KMS-11 (cell line): ENCODE measurements at regions not wholly inside any gene's neighbourhood (a gene's known extent, or its start where the extent isn't known, plus 50 kb on each side); places are given as distances from the start of the nearest gene placed in this dataset.

ENCODE experiments used
- H2AFZ ChIP-seq: fragments of 200-600 bp; sonication (generic); 2 replicates; pipeline ENCODE4 v1.6.1; 2016; ENCODE audit warnings: antibody characterized with exemption, mixed run types, low read depth
- H3K27ac ChIP-seq: fragments of 200-600 bp; sonication (generic); 2 replicates; pipeline ENCODE4 v1.6.1; 2016; ENCODE audit warnings: mild to moderate bottlenecking, mixed run types
- H3K27me3 ChIP-seq: fragments of 200-600 bp; sonication (generic); 2 replicates; pipeline ENCODE4 v1.6.1; 2017; ENCODE audit warnings: mild to moderate bottlenecking, low read depth, mixed run types, moderate library complexity; ENCODE audit not compliant: insufficient read depth
- H3K36me3 ChIP-seq: fragments of 200-600 bp; sonication (generic); 2 replicates; pipeline ENCODE4 v1.6.1; 2017; ENCODE audit warnings: mild to moderate bottlenecking, mixed run types; ENCODE audit not compliant: insufficient read depth
- H3K4me1 ChIP-seq: fragments of 200-600 bp; sonication (generic); 2 replicates; pipeline ENCODE4 v1.6.1; 2016; ENCODE audit warnings: mild to moderate bottlenecking, low read depth, mixed run types; ENCODE audit not compliant: poor library complexity, severe bottlenecking
- H3K4me2 ChIP-seq: fragments of 200-600 bp; sonication (generic); 2 replicates; pipeline ENCODE4 v1.7.0; 2016; ENCODE audit warnings: mild to moderate bottlenecking, mixed run types
- H3K4me3 ChIP-seq: fragments of 200-600 bp; sonication (generic); IDR thresholded peaks from 2 replicates; pipeline ENCODE4 v1.6.1; 2017; ENCODE audit warnings: low read depth, low read length, mixed read lengths; ENCODE audit not compliant: insufficient read depth
- H3K79me2 ChIP-seq: fragments of 200-600 bp; sonication (generic); 2 replicates; pipeline ENCODE4 v1.6.1; 2016; ENCODE audit warnings: low read depth, mixed run types; ENCODE audit not compliant: insufficient read depth
- H3K9ac ChIP-seq: fragments of 200-600 bp; sonication (generic); 2 replicates; pipeline ENCODE4 v1.6.1; 2016; ENCODE audit warnings: mild to moderate bottlenecking, mixed run types
- H4K20me1 ChIP-seq: fragments of 200-600 bp; sonication (generic); 2 replicates; pipeline ENCODE4 v1.6.1; 2016; ENCODE audit warnings: mild to moderate bottlenecking, mixed run types; ENCODE audit not compliant: insufficient read depth
- CTCF ChIP-seq: fragments of 200-600 bp; sonication (generic); conservative IDR thresholded peaks from 2 replicates; pipeline ENCODE4 v1.6.1; 2017; ENCODE audit warnings: low read depth, mild to moderate bottlenecking, antibody characterized with exemption, low read length, moderate library complexity, mixed read lengths

- no peak overlapping the region for H3K27ac ChIP-seq
Measured at GRCh38 chr18:60534538-60534937, 162.0 kb upstream of the MC4R start.

GRCh38 chr18:60537074-60537473 lies 164.5 kb upstream of the MC4R start:
- Histone ChIP-seq H3K27ac (no peak overlapping the region), H3K4me1 (no peaks in the 10 kb centered on the region), H3K27me3 (no peaks in the 10 kb centered on the region; the same call in 1 of the 2 replicates), H2AFZ (no peak overlapping the region), H3K36me3 (no peaks in the 10 kb centered on the region), H3K9ac (no peak overlapping the region), H4K20me1 (no peaks in the 10 kb centered on the region), H3K4me3 (no peak overlapping the region), H3K4me2 (no peak overlapping the region), H3K79me2 (no peaks in the 10 kb centered on the region)
- TF ChIP-seq CTCF, result no peak

More at GRCh38 chr18:60534538-60534937, 162.0 kb upstream of the MC4R start:
- H3K36me3 ChIP-seq, result no peaks in the 10 kb centered on the region
- no peak overlapping the region for H3K4me3 ChIP-seq
- no peak overlapping the region for H3K4me2 ChIP-seq
- no peak overlapping the region for H3K9ac ChIP-seq
- H3K27me3 ChIP-seq, result no peaks in the 10 kb centered on the region; the same call in 1 of the 2 replicates
- no peaks in the 10 kb centered on the region for H3K79me2 ChIP-seq
- no peaks in the 10 kb centered on the region for H4K20me1 ChIP-seq
- H3K4me1 ChIP-seq, result no peaks in the 10 kb centered on the region
- TF ChIP-seq CTCF, result no peak
- H2AFZ ChIP-seq, result no peak overlapping the region

GRCh38 chr18:60538891-60539290 lies 166.3 kb upstream of the MC4R start:
- no peak overlapping the region for H3K27ac ChIP-seq

GRCh38 chr18:60541661-60542060 lies 169.1 kb upstream of the MC4R start:
- Histone ChIP-seq H3K27ac (no peak overlapping the region), H3K27me3 (no peaks in the 10 kb centered on the region; the same call in 1 of the 2 replicates), H3K4me2 (no peak overlapping the region), H3K4me3 (no peak overlapping the region), H2AFZ (no peak overlapping the region), H3K79me2 (no peaks in the 10 kb centered on the region), H3K4me1 (no peaks in the 10 kb centered on the region), H4K20me1 (no peaks in the 10 kb centered on the region), H3K9ac (no peak overlapping the region), H3K36me3 (no peaks in the 10 kb centered on the region)
- TF ChIP-seq CTCF, result no peak

More at GRCh38 chr18:60538891-60539290, 166.3 kb upstream of the MC4R start:
- no peaks in the 10 kb centered on the region for H3K4me1 ChIP-seq
- H3K79me2 ChIP-seq, result no peaks in the 10 kb centered on the region
- H3K4me2 ChIP-seq, result no peak overlapping the region
- H3K27me3 ChIP-seq, result no peaks in the 10 kb centered on the region; the same call in 1 of the 2 replicates
- no peak for TF ChIP-seq CTCF
- H3K4me3 ChIP-seq, result no peak overlapping the region
- H2AFZ ChIP-seq, result no peak overlapping the region
- H3K36me3 ChIP-seq, result no peaks in the 10 kb centered on the region
- no peak overlapping the region for H3K9ac ChIP-seq
- H4K20me1 ChIP-seq, result no peaks in the 10 kb centered on the region
